ENCODE measurements at regions not wholly inside any gene's neighbourhood (a gene's known extent, or its start where the extent isn't known, plus 50 kb on each side); places are given as distances from the start of the nearest gene placed in this dataset.

GRCh38 chr17:54544249-54544648 is 356.4 kb upstream of the TOM1L1 start:
- H3K9ac ChIP-seq (replicated peaks in 1 of 4; ENCODE audit: extremely low read depth in 1 of 4, low read depth in 3 of 4, low read length in 3 of 4) = no peak overlapping the region
- POLR2A ChIA-PET (ENCODE audit: partially characterized antibody) = no interaction called here
- H3K23ac ChIP-seq (ENCODE audit: insufficient read length) = no peak overlapping the region
- H3K56ac ChIP-seq (replicated peaks; ENCODE audit: insufficient read length, low read depth, low read length) = no peak overlapping the region
- no peak overlapping the region for H4K5ac ChIP-seq (ENCODE audit: insufficient read length, low read depth, low read length)
- H3K79me2 ChIP-seq (ENCODE audit: control insufficient read depth in 1 of 2, insufficient read depth in 2 of 2, low read length in 2 of 2) = no peaks in the 10 kb centered on the region
- no peaks in the 10 kb centered on the region for H3K23me2 ChIP-seq (ENCODE audit: low read depth, low read length)
- H3K79me1 ChIP-seq (ENCODE audit: low read depth, low read length) = no peaks in the 10 kb centered on the region
- no peak overlapping the region for H2BK15ac ChIP-seq (ENCODE audit: low read length)
- H2BK120ac ChIP-seq (replicated peaks; ENCODE audit: low read depth, low read length) = no peak overlapping the region
- no peaks in the 10 kb centered on the region for H3K36me3 ChIP-seq (ENCODE audit: control insufficient read depth in 2 of 4, insufficient read depth in 4 of 4, low read length in 3 of 4)
- H3K4me3 ChIP-seq (ENCODE audit: extremely low read depth in 1 of 4, insufficient read depth in 2 of 4, low read depth in 3 of 4, low read length in 4 of 4) = no peak overlapping the region
- no peak overlapping the region for H3K4ac ChIP-seq (replicated peaks; ENCODE audit: insufficient read length, low read depth, low read length)
- H2AK5ac ChIP-seq (ENCODE audit: low read depth, low read length) = no peak overlapping the region
- CTCF ChIA-PET (ENCODE audit: partially characterized antibody) = interaction anchor here (1.0 to 1.8 kb wide), 6 partner anchors 9 to 335 kb away, joined by 3 to 6 read pairs (median 3); no protein-coding TSS in a partner anchor
- H4K91ac ChIP-seq (replicated peaks; ENCODE audit: insufficient read length, low read length) = no peak overlapping the region
- no peak overlapping the region for H3K14ac ChIP-seq (ENCODE audit: insufficient read length)
- no peak overlapping the region for H3K4me2 ChIP-seq (ENCODE audit: insufficient read depth in 1 of 2, low read depth in 2 of 2, low read length in 2 of 2)
- 84% methylated on average over 4 of the region's 4 CpGs; no CpG with 5 or more reads in 1 of the 2 experiments for WGBS, 2 experiments (ENCODE audit: extremely low coverage in 1 of 2, insufficient coverage in 1 of 2, insufficient read length in 1 of 2, insufficient replicate concordance in 2 of 2, low coverage in 1 of 2, low lambda C conversion rate in 2 of 2, missing lambda C conversion rate in 1 of 2)
- FAIRE-seq (peak; percentile 28), DNase-seq (ENCODE audit: low read depth in 1 of 2, low spot score in 2 of 2) (peak in 1 of 2 experiments; percentile 19)
- H2BK20ac ChIP-seq (ENCODE audit: low read length) = no peak overlapping the region
- H2BK5ac ChIP-seq (ENCODE audit: low read depth, low read length) = peak overlapping the region; percentile 24; the same call in 1 of the 2 replicates
- no peaks in the 10 kb centered on the region for H4K20me1 ChIP-seq (replicated peaks in 1 of 2; ENCODE audit: control insufficient read depth in 1 of 2, insufficient read depth in 2 of 2, low read length in 2 of 2)
- no peaks in the 10 kb centered on the region for H3K27me3 ChIP-seq (replicated peaks in 1 of 4; ENCODE audit: control insufficient read depth in 3 of 4, extremely low read depth in 1 of 4, insufficient read depth in 3 of 4, low read length in 3 of 4)
- H3K27ac ChIP-seq (ENCODE audit: low read depth, low read length) = no peak overlapping the region
- H3K18ac ChIP-seq (ENCODE audit: extremely low read depth, low read length) = no peak overlapping the region
- H3K4me1 ChIP-seq (replicated peaks in 1 of 4; ENCODE audit: control insufficient read depth in 3 of 4, insufficient read depth in 4 of 4, low read length in 3 of 4) = no peaks in the 10 kb centered on the region
- no peaks in the 10 kb centered on the region for H3K9me3 ChIP-seq (ENCODE audit: insufficient read depth in 2 of 2, low read depth in 1 of 2, low read length in 1 of 2)
- no peak overlapping the region for H2BK12ac ChIP-seq (ENCODE audit: low read depth, low read length)
- peak overlapping the region; percentile 31; the same call in 1 of the 2 replicates for H4K8ac ChIP-seq (ENCODE audit: extremely low read depth, insufficient read depth, low read length)
- H2AFZ ChIP-seq (ENCODE audit: low read length) = peak overlapping the region; percentile 85
- TF ChIP-seq RAD21 (IDR thresholded peaks at IDR 0.05 in 1 of 2, conservative IDR thresholded peaks at IDR 0.05 in 1 of 2; ENCODE audit: low read depth in 2 of 2, low read length in 2 of 2) = peak; percentile 59 to 72
- peak; percentile 44; the same call in 1 of the 2 replicates for TF ChIP-seq YY1 (IDR thresholded peaks at IDR 0.05; ENCODE audit: low read depth, low read length)
